HL-60 (cell line): ENCODE measurements at regions not wholly inside any gene's neighbourhood (a gene's known extent, or its start where the extent isn't known, plus 50 kb on each side); places are given as distances from the start of the nearest gene placed in this dataset.
"Not testable (repeated sequence)": the region's sequence is repeated elsewhere in the genome, so short reads cannot be mapped to it uniquely, and the experiment has no call there.

Experiments
- DNase-seq, 2 experiments: peaks; one replicate each; pipeline ENCODE4 v3.0.0-alpha.2; 2010 to 2020; ENCODE audit warnings: low read depth in 1 of 2, low spot score in 1 of 2
- H3K27ac ChIP-seq: fragments of 250-450 bp; sonication (Bioruptor Pico); replicated peaks from 2 replicates; pipeline ENCODE4 v1.5.1; 2020; ENCODE audit warnings: mild to moderate bottlenecking, moderate library complexity
- H3K27me3 ChIP-seq: fragments of 250-450 bp; sonication (Bioruptor Pico); 2 replicates; pipeline ENCODE4 v1.5.1; 2021; ENCODE audit warnings: mild to moderate bottlenecking, moderate library complexity; ENCODE audit not compliant: insufficient read depth, poor library complexity, severe bottlenecking
- H3K4me3 ChIP-seq: replicated peaks from 2 replicates; pipeline ENCODE4 v1.5.1; 2011; ENCODE audit warnings: mild to moderate bottlenecking, control low read depth, low read length; ENCODE audit not compliant: insufficient read depth
- GABPA ChIP-seq: IDR thresholded peaks from 2 replicates; pipeline ENCODE4 v1.6.1; 2012; ENCODE audit warnings: low read depth
- POLR2AphosphoS5 ChIP-seq: IDR thresholded peaks from 2 replicates; pipeline ENCODE4 v1.6.1; 2012; ENCODE audit warnings: low read depth
- SPI1 ChIP-seq: IDR thresholded peaks from 2 replicates; pipeline ENCODE4 v1.6.1; 2012; ENCODE audit warnings: low read depth, mild to moderate bottlenecking, borderline replicate concordance
- TF ChIP-seq, protein P1 (sequence below): IDR thresholded peaks from one replicate; pipeline ENCODE4 v1.5.1; 2011; ENCODE audit warnings: low read length, control low read depth, inconsistent platforms; ENCODE audit not compliant: insufficient read depth
- TF ChIP-seq, protein P2 (sequence below): IDR thresholded peaks from 2 replicates; pipeline ENCODE4 v1.6.1; 2012; ENCODE audit warnings: low read depth; ENCODE audit not compliant: insufficient replicate concordance

DNA sequence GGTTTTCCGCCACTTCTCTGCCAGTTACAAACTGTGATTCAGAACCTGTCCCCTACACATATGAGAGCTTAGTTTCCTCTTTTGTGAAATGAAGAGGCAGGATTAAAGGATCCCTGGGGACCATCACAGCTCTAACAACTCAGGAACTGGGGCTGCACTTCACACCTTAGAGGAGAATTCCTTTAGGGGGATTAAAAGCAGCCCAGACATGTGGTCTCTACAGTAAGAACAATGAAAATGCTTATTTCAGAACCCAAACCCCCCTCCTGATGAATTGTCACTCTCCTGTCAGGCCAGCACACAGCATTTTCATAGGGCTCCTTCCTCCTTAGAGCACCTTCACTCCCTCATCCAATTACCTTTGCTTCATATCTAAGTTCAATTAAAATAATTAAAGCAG is 101.5 kb upstream of the NEDD4L start:
- no peak for DNase-seq
- Histone ChIP-seq H3K27me3 (peaks cover 2% of the 10 kb centered on the region), H3K27ac (no peak overlapping the region), H3K4me3 (no peak overlapping the region)
- TF ChIP-seq, protein P1, sequence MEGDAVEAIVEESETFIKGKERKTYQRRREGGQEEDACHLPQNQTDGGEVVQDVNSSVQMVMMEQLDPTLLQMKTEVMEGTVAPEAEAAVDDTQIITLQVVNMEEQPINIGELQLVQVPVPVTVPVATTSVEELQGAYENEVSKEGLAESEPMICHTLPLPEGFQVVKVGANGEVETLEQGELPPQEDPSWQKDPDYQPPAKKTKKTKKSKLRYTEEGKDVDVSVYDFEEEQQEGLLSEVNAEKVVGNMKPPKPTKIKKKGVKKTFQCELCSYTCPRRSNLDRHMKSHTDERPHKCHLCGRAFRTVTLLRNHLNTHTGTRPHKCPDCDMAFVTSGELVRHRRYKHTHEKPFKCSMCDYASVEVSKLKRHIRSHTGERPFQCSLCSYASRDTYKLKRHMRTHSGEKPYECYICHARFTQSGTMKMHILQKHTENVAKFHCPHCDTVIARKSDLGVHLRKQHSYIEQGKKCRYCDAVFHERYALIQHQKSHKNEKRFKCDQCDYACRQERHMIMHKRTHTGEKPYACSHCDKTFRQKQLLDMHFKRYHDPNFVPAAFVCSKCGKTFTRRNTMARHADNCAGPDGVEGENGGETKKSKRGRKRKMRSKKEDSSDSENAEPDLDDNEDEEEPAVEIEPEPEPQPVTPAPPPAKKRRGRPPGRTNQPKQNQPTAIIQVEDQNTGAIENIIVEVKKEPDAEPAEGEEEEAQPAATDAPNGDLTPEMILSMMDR, result no peak
- TF ChIP-seq GABPA (no peak), SPI1 (no peak), POLR2AphosphoS5 (no peak)
- TF ChIP-seq, protein P2, sequence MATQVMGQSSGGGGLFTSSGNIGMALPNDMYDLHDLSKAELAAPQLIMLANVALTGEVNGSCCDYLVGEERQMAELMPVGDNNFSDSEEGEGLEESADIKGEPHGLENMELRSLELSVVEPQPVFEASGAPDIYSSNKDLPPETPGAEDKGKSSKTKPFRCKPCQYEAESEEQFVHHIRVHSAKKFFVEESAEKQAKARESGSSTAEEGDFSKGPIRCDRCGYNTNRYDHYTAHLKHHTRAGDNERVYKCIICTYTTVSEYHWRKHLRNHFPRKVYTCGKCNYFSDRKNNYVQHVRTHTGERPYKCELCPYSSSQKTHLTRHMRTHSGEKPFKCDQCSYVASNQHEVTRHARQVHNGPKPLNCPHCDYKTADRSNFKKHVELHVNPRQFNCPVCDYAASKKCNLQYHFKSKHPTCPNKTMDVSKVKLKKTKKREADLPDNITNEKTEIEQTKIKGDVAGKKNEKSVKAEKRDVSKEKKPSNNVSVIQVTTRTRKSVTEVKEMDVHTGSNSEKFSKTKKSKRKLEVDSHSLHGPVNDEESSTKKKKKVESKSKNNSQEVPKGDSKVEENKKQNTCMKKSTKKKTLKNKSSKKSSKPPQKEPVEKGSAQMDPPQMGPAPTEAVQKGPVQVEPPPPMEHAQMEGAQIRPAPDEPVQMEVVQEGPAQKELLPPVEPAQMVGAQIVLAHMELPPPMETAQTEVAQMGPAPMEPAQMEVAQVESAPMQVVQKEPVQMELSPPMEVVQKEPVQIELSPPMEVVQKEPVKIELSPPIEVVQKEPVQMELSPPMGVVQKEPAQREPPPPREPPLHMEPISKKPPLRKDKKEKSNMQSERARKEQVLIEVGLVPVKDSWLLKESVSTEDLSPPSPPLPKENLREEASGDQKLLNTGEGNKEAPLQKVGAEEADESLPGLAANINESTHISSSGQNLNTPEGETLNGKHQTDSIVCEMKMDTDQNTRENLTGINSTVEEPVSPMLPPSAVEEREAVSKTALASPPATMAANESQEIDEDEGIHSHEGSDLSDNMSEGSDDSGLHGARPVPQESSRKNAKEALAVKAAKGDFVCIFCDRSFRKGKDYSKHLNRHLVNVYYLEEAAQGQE, result no peak

DNA sequence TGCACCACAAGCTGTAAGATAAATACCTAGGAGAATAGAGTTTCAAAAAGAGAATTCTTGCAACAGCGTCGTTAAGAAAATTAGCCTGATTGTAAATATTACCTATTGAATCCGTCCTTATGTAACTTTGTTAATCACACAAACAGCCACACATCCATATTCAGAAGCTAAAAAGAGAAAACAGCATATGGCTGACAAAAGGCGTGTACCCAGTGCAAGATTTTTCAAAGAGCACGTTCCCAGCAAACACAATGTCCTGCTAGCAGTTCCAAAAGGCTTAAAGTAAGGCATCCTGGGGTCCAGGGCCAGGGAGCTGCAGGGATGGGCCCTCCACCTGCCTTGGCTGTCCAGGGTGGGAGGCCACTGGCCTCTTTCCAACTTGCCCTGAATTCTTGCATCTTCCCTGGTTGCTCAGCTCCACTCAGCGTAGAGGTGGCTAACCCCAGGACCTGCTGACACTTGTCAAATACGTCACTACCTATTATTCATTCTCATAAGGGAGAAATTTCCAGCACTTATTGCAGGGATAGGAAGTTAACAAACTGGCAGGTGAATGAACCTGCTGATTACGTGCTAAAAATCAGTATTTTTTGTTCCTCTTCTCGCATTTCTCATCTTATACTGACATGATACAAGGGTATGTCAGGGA is 102.1 kb upstream of the NEDD4L start:
- no peak for DNase-seq
- Histone ChIP-seq H3K4me3 (no peak overlapping the region), H3K27me3 (peaks cover 2% of the 10 kb centered on the region), H3K27ac (no peak overlapping the region)
- TF ChIP-seq, protein P2, result no peak
- no peak for TF ChIP-seq SPI1
- TF ChIP-seq GABPA, result no peak
- TF ChIP-seq POLR2AphosphoS5, result no peak
- TF ChIP-seq, protein P1, result no peak

DNA sequence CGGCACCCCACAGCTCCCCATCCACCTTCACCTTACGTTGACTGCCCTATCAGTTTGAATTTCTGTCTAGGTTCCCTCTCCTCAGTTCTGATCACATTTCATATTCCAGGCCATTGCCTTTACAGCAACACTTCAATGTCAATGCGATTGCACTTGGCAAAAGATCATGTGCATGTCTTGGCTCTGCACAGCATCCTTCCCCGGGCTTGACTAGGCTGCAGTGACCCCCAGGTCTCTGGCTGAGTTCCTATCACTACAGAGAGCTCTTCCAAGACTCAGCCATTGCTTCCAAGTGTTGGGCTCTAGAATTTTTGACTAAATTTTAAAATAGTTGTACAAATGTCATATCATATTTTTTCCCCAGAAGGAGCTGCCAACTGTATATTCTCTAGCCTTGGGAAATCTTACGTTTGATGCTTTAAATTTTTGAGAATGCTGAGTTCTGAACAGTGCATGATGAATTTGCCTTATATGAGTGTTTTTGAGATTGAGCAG is 103.8 kb upstream of the NEDD4L start:
- H3K27ac ChIP-seq, result no peak overlapping the region
- TF ChIP-seq POLR2AphosphoS5 (no peak), GABPA (no peak)
- TF ChIP-seq, protein P1, result no peak
- TF ChIP-seq, protein P2, result no peak

DNA sequence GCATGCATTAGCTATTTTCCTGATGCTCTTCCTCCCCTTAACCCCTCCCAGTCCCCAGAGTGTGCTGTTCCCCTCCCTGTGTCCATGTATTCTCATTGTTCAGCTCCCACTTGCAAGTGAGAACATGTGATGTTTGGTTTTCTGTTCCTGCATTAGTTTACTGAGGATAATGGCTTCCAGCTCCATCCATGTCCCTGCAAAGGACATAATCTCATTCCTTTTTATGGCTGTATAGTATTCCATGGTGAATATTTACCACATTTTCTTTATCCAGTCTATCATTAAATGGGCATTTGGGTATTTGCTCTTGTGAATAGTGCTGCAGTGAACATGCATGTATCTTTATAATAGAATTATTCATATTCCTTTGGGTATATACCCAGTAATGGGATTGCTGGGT is 109.7 kb upstream of the NEDD4L start:
- H3K4me3 ChIP-seq, DNase-seq, H3K27ac ChIP-seq, H3K27me3 ChIP-seq: not testable (repeated sequence)

More for the DNA sequence above, 103.8 kb upstream of the NEDD4L start:
- Histone ChIP-seq H3K4me3 (no peak overlapping the region), H3K27me3 (peaks cover 2% of the 10 kb centered on the region)
- DNase-seq, result no peak
